Neural cell (in vitro differentiated cells): ENCODE measurements at regions not wholly inside any gene's neighbourhood (a gene's known extent, or its start where the extent isn't known, plus 50 kb on each side); places are given as distances from the start of the nearest gene placed in this dataset.

Experiments
- EP300 ChIP-seq: fragments of 450-650 bp; conservative IDR thresholded peaks from 2 replicates; pipeline ENCODE4 v1.6.1; 2014; ENCODE audit warnings: antibody characterized with exemption, mild to moderate bottlenecking, moderate library complexity; ENCODE audit not compliant: poor library complexity, severe bottlenecking
- EZH2 ChIP-seq: fragments of 200-600, 300-800 bp; shearing (Covaris generic), sonication (generic); IDR thresholded peaks from 2 replicates; pipeline ENCODE4 v1.6.1; 2014; ENCODE audit warnings: antibody characterized with exemption, low read length, borderline replicate concordance, mild to moderate bottlenecking; ENCODE audit not compliant: insufficient read depth, poor library complexity, severe bottlenecking
- MXI1 ChIP-seq: fragments of 450-650 bp; conservative IDR thresholded peaks from 2 replicates; pipeline ENCODE4 v1.6.1; 2014; ENCODE audit warnings: antibody characterized with exemption, mild to moderate bottlenecking; ENCODE audit not compliant: poor library complexity, severe bottlenecking
- POLR2AphosphoS5 ChIP-seq: IDR thresholded peaks from 2 replicates; pipeline ENCODE4 v1.6.1; 2012
- RAD21 ChIP-seq: fragments of 450-650 bp; conservative IDR thresholded peaks from 2 replicates; pipeline ENCODE4 v1.6.1; 2014; ENCODE audit warnings: antibody characterized with exemption, mild to moderate bottlenecking, moderate library complexity
- SMC3 ChIP-seq: fragments of 450-650 bp; conservative IDR thresholded peaks from 2 replicates; pipeline ENCODE4 v1.6.1; 2014; ENCODE audit warnings: antibody characterized with exemption, mild to moderate bottlenecking, moderate library complexity; ENCODE audit not compliant: poor library complexity
- TAF1 ChIP-seq: IDR thresholded peaks from 2 replicates; pipeline ENCODE4 v1.6.1; 2012; ENCODE audit warnings: low read depth
- TF ChIP-seq, protein P1 (sequence below): fragments of 450-650 bp; IDR thresholded peaks from 2 replicates; pipeline ENCODE4 v1.5.1; 2014; ENCODE audit warnings: antibody characterized with exemption, mild to moderate bottlenecking, moderate library complexity; ENCODE audit not compliant: poor library complexity, severe bottlenecking
- TF ChIP-seq, protein P2 (sequence below): IDR thresholded peaks from 2 replicates; pipeline ENCODE4 v1.6.1; 2012; ENCODE audit warnings: borderline replicate concordance

DNA sequence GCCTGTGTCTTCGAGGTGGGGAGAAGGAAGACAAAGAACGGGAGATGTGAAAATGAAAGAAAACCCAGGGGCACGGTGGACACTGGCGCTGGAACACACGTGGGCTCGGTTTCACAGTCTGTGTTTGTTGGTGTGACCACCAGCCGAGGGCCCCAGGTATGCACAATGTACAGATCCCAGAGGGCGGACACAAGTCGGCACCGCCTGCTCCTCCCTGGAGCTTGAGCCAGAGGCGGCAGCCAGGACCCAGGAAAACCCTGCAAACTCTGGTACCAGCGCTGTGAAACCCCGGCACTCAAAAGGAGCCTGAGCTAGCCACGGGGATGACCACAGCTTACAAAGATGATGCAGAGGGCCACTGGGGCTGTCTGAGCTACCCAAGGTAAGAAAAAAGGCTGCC is 105.0 kb downstream of the SHANK2 start:
- TF ChIP-seq RAD21 (no peak), TAF1 (no peak), POLR2AphosphoS5 (no peak), EZH2 (no peak), EP300 (no peak), MXI1 (no peak), SMC3 (no peak)
- TF ChIP-seq, protein P1, sequence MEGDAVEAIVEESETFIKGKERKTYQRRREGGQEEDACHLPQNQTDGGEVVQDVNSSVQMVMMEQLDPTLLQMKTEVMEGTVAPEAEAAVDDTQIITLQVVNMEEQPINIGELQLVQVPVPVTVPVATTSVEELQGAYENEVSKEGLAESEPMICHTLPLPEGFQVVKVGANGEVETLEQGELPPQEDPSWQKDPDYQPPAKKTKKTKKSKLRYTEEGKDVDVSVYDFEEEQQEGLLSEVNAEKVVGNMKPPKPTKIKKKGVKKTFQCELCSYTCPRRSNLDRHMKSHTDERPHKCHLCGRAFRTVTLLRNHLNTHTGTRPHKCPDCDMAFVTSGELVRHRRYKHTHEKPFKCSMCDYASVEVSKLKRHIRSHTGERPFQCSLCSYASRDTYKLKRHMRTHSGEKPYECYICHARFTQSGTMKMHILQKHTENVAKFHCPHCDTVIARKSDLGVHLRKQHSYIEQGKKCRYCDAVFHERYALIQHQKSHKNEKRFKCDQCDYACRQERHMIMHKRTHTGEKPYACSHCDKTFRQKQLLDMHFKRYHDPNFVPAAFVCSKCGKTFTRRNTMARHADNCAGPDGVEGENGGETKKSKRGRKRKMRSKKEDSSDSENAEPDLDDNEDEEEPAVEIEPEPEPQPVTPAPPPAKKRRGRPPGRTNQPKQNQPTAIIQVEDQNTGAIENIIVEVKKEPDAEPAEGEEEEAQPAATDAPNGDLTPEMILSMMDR, result no peak
- TF ChIP-seq, protein P2, sequence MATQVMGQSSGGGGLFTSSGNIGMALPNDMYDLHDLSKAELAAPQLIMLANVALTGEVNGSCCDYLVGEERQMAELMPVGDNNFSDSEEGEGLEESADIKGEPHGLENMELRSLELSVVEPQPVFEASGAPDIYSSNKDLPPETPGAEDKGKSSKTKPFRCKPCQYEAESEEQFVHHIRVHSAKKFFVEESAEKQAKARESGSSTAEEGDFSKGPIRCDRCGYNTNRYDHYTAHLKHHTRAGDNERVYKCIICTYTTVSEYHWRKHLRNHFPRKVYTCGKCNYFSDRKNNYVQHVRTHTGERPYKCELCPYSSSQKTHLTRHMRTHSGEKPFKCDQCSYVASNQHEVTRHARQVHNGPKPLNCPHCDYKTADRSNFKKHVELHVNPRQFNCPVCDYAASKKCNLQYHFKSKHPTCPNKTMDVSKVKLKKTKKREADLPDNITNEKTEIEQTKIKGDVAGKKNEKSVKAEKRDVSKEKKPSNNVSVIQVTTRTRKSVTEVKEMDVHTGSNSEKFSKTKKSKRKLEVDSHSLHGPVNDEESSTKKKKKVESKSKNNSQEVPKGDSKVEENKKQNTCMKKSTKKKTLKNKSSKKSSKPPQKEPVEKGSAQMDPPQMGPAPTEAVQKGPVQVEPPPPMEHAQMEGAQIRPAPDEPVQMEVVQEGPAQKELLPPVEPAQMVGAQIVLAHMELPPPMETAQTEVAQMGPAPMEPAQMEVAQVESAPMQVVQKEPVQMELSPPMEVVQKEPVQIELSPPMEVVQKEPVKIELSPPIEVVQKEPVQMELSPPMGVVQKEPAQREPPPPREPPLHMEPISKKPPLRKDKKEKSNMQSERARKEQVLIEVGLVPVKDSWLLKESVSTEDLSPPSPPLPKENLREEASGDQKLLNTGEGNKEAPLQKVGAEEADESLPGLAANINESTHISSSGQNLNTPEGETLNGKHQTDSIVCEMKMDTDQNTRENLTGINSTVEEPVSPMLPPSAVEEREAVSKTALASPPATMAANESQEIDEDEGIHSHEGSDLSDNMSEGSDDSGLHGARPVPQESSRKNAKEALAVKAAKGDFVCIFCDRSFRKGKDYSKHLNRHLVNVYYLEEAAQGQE, result no peak
